ENCODE measurements at regions not wholly inside any gene's neighbourhood (a gene's known extent, or its start where the extent isn't known, plus 50 kb on each side); places are given as distances from the start of the nearest gene placed in this dataset.

DNA sequence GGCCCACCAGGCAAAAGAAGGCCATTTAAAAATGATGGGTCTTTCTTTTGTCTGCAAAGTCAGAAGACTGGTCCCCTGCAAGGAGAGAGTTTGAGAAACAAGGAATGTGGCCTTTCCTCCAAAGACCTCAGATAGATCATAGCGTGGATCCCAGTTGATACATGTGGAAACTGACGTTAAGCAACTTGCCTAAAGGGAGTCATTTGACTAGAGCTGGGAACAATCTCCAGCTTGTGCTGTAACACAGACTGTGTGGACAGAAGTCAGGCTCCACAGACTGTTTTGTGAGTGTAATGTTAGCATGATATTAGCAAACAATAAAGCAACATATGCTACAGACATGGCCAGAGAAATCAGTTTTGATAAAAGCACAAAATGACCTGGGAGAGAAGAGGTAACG is 140.4 kb upstream of the CITED2 start:
- Histone ChIP-seq H3K4me3 (ENCODE audit: low read length) (no peak overlapping the region), H3K9me2 (replicated peaks; ENCODE audit: insufficient read depth, low read length) (no peaks in the 10 kb centered on the region), H3K27me3 (replicated peaks; ENCODE audit: insufficient read depth, low read length) (no peaks in the 10 kb centered on the region), H3K9ac (ENCODE audit: low read length) (no peak overlapping the region), H3K36me3 (replicated peaks; ENCODE audit: insufficient read depth, low read length) (no peaks in the 10 kb centered on the region), H3K4me2 (ENCODE audit: low read depth, low read length) (no peak overlapping the region), H3F3A (ENCODE audit: insufficient read depth, low read length) (no peaks in the 10 kb centered on the region), H3K4me1 (ENCODE audit: low read length) (no peaks in the 10 kb centered on the region), H3K27ac (ENCODE audit: low read length) (no peak overlapping the region), H2AFZ (ENCODE audit: low read length) (no peak overlapping the region), H3K9me3 (replicated peaks; ENCODE audit: insufficient read depth, low read length) (no peaks in the 10 kb centered on the region), H4K20me1 (ENCODE audit: insufficient read depth, low read length) (no peaks in the 10 kb centered on the region), H3K79me2 (ENCODE audit: low read length) (no peaks in the 10 kb centered on the region)
- TF ChIP-seq, protein P1, sequence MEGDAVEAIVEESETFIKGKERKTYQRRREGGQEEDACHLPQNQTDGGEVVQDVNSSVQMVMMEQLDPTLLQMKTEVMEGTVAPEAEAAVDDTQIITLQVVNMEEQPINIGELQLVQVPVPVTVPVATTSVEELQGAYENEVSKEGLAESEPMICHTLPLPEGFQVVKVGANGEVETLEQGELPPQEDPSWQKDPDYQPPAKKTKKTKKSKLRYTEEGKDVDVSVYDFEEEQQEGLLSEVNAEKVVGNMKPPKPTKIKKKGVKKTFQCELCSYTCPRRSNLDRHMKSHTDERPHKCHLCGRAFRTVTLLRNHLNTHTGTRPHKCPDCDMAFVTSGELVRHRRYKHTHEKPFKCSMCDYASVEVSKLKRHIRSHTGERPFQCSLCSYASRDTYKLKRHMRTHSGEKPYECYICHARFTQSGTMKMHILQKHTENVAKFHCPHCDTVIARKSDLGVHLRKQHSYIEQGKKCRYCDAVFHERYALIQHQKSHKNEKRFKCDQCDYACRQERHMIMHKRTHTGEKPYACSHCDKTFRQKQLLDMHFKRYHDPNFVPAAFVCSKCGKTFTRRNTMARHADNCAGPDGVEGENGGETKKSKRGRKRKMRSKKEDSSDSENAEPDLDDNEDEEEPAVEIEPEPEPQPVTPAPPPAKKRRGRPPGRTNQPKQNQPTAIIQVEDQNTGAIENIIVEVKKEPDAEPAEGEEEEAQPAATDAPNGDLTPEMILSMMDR (IDR thresholded peaks at IDR 0.05; ENCODE audit: low read length), result no peak
- no peak for TF ChIP-seq EZH2phosphoT487 (IDR thresholded peaks at IDR 0.05; ENCODE audit: low read length)
- TF ChIP-seq EZH2 (optimal IDR thresholded peaks at IDR 0.05; ENCODE audit: low read depth, low read length), result no peak
- no peak for DNase-seq

GRCh38 chr6:139510040-139510790 is 135.8 kb upstream of the CITED2 start:
- H3K9ac ChIP-seq (ENCODE audit: low read length), result no peak overlapping the region
- H4K20me1 ChIP-seq (ENCODE audit: insufficient read depth, low read length), result no peaks in the 10 kb centered on the region
- H3K27me3 ChIP-seq (replicated peaks; ENCODE audit: insufficient read depth, low read length), result no peaks in the 10 kb centered on the region
- H3K4me2 ChIP-seq (ENCODE audit: low read depth, low read length), result no peak overlapping the region
- H3K9me2 ChIP-seq (replicated peaks; ENCODE audit: insufficient read depth, low read length), result no peaks in the 10 kb centered on the region
- H3K27ac ChIP-seq (ENCODE audit: low read length), result no peak overlapping the region; the same call in 1 of the 2 replicates
- H3K4me1 ChIP-seq (ENCODE audit: low read length), result no peaks in the 10 kb centered on the region
- H2AFZ ChIP-seq (ENCODE audit: low read length), result no peak overlapping the region
- H3K36me3 ChIP-seq (replicated peaks; ENCODE audit: insufficient read depth, low read length), result no peaks in the 10 kb centered on the region
- H3K4me3 ChIP-seq (ENCODE audit: low read length), result no peak overlapping the region
- TF ChIP-seq EZH2phosphoT487 (IDR thresholded peaks at IDR 0.05; ENCODE audit: low read length) (no peak), EZH2 (optimal IDR thresholded peaks at IDR 0.05; ENCODE audit: low read depth, low read length) (no peak)
- TF ChIP-seq, protein P1 (IDR thresholded peaks at IDR 0.05; ENCODE audit: low read length), result no peak
- DNase-seq, result no peak
- no peaks in the 10 kb centered on the region for H3K79me2 ChIP-seq (ENCODE audit: low read length)
- H3K9me3 ChIP-seq (replicated peaks; ENCODE audit: insufficient read depth, low read length), result no peaks in the 10 kb centered on the region
- no peaks in the 10 kb centered on the region for H3F3A ChIP-seq (ENCODE audit: insufficient read depth, low read length)

DNA sequence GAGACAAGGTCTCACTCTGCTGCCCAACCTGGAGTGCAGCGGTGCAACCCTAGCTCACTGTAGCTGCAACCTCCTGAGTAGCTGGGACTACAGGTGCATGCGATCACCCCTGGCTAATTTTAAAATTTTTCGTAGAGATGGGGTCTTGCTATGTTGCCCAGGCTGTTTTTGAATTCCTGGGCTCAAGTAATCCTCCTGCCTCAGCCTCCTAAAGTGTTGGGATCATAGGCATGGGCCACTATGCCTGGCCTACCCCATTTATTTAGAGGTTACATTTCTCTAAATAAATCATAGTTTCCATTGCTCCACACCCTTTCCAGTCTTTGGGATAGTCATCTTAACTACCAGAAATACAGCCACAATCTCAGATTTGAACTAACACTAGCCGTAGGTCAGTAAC is 134.7 kb upstream of the CITED2 start:
- H3K4me1 ChIP-seq (ENCODE audit: low read length), result no peaks in the 10 kb centered on the region
- no peaks in the 10 kb centered on the region for H3F3A ChIP-seq (ENCODE audit: insufficient read depth, low read length)
- H3K9me2 ChIP-seq (replicated peaks; ENCODE audit: insufficient read depth, low read length), result no peaks in the 10 kb centered on the region
- H2AFZ ChIP-seq (ENCODE audit: low read length), result no peak overlapping the region
- no peaks in the 10 kb centered on the region for H3K79me2 ChIP-seq (ENCODE audit: low read length)
- no peak overlapping the region for H3K9ac ChIP-seq (ENCODE audit: low read length)
- H3K36me3 ChIP-seq (replicated peaks; ENCODE audit: insufficient read depth, low read length), result no peaks in the 10 kb centered on the region
- no peak for TF ChIP-seq EZH2phosphoT487 (IDR thresholded peaks at IDR 0.05; ENCODE audit: low read length)
- TF ChIP-seq, protein P1 (IDR thresholded peaks at IDR 0.05; ENCODE audit: low read length), result no peak
- TF ChIP-seq EZH2 (optimal IDR thresholded peaks at IDR 0.05; ENCODE audit: low read depth, low read length), result no peak
- H3K27me3 ChIP-seq (replicated peaks; ENCODE audit: insufficient read depth, low read length), result no peaks in the 10 kb centered on the region
- no peak overlapping the region for H3K27ac ChIP-seq (ENCODE audit: low read length)
- DNase-seq, result no peak
- no peak overlapping the region for H3K4me2 ChIP-seq (ENCODE audit: low read depth, low read length)
- no peaks in the 10 kb centered on the region for H3K9me3 ChIP-seq (replicated peaks; ENCODE audit: insufficient read depth, low read length)
- H3K4me3 ChIP-seq (ENCODE audit: low read length), result no peak overlapping the region
- H4K20me1 ChIP-seq (ENCODE audit: insufficient read depth, low read length), result no peaks in the 10 kb centered on the region
